ENCODE measurements at regions not wholly inside any gene's neighbourhood (a gene's known extent, or its start where the extent isn't known, plus 50 kb on each side); places are given as distances from the start of the nearest gene placed in this dataset.

DNA sequence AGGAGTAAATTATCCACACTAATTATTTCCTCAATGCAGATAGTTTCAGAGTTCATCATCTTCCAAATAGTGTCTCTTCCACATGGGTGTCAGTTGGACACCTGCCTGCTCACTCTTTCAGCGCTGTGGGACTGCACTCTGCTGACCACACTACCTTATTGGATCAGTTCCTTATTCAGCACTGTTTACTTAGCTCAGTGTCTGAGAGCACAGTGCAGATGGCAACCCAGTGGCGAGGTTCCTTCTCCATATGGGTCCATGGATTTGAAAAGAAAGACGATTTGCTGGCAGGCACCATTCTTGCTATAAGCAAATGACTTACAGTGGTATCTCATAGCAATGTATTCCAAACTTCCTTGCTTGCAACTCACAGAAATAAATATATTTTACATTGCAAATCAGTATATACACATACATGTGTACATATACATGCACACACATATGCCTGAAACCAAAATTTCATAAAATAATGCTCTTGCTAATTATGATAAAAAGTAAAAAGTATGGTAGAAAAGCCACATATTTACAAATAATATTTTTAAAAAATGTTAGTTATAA is 354.8 kb downstream of the INSIG2 start:
- Mint-ChIP-seq H3K4me3 (ENCODE audit: low read depth, unreplicated experiment) (no peak overlapping the region), H3K9me3 (ENCODE audit: low read depth, unreplicated experiment) (peaks cover 5% of the 10 kb centered on the region), H3K27ac (ENCODE audit: unreplicated experiment) (peak overlapping the region; percentile 85), H3K27me3 (ENCODE audit: unreplicated experiment) (no peaks in the 10 kb centered on the region), H3K4me1 (ENCODE audit: low read depth, unreplicated experiment) (peaks cover 22% of the 10 kb centered on the region), H3K36me3 (ENCODE audit: insufficient read depth, unreplicated experiment) (no peaks in the 10 kb centered on the region)
- CTCF ChIA-PET: interaction anchor here (1.0 kb wide), 1 partner anchor 413 kb away, joined by 3 read pairs; no protein-coding TSS in a partner anchor
- no peak for DNase-seq
- TF ChIP-seq, protein P1, sequence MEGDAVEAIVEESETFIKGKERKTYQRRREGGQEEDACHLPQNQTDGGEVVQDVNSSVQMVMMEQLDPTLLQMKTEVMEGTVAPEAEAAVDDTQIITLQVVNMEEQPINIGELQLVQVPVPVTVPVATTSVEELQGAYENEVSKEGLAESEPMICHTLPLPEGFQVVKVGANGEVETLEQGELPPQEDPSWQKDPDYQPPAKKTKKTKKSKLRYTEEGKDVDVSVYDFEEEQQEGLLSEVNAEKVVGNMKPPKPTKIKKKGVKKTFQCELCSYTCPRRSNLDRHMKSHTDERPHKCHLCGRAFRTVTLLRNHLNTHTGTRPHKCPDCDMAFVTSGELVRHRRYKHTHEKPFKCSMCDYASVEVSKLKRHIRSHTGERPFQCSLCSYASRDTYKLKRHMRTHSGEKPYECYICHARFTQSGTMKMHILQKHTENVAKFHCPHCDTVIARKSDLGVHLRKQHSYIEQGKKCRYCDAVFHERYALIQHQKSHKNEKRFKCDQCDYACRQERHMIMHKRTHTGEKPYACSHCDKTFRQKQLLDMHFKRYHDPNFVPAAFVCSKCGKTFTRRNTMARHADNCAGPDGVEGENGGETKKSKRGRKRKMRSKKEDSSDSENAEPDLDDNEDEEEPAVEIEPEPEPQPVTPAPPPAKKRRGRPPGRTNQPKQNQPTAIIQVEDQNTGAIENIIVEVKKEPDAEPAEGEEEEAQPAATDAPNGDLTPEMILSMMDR (IDR thresholded peaks at IDR 0.05; ENCODE audit: unreplicated experiment): no peak
- BruUV-seq (replicated peaks): no TSS peak
- intact Hi-C loops (cut with micrococcal nuclease; ENCODE audit: unreplicated experiment): no loop called here

- Mint-ChIP-seq H3K27ac (ENCODE audit: unreplicated experiment) (no peak overlapping the region), H3K36me3 (ENCODE audit: insufficient read depth, unreplicated experiment) (no peaks in the 10 kb centered on the region), H3K4me3 (ENCODE audit: low read depth, unreplicated experiment) (no peak overlapping the region), H3K9me3 (ENCODE audit: low read depth, unreplicated experiment) (peaks cover 5% of the 10 kb centered on the region), H3K4me1 (ENCODE audit: low read depth, unreplicated experiment) (peaks cover 22% of the 10 kb centered on the region), H3K27me3 (ENCODE audit: unreplicated experiment) (no peaks in the 10 kb centered on the region)
- CTCF ChIA-PET: no interaction called here
- BruUV-seq (replicated peaks): no TSS peak
- TF ChIP-seq, protein P1 (IDR thresholded peaks at IDR 0.05; ENCODE audit: unreplicated experiment): no peak
- DNase-seq: no peak
- intact Hi-C loops (cut with micrococcal nuclease; ENCODE audit: unreplicated experiment): no loop called here
These were observed 353.8 kb downstream of the INSIG2 start for GRCh38 chr2:118442046-118442445.

- DNase-seq: no peak
- TF ChIP-seq, protein P1 (IDR thresholded peaks at IDR 0.05; ENCODE audit: unreplicated experiment): no peak
- no TSS peak for BruUV-seq (replicated peaks)
- intact Hi-C loops (cut with micrococcal nuclease; ENCODE audit: unreplicated experiment): no loop called here
- H3K27ac Mint-ChIP-seq (ENCODE audit: unreplicated experiment): peak overlapping the region; percentile 6
- no peak overlapping the region for H3K4me3 Mint-ChIP-seq (ENCODE audit: low read depth, unreplicated experiment)
- H3K27me3 Mint-ChIP-seq (ENCODE audit: unreplicated experiment): no peaks in the 10 kb centered on the region
- CTCF ChIA-PET: no interaction called here
- H3K4me1 Mint-ChIP-seq (ENCODE audit: low read depth, unreplicated experiment): peaks cover 22% of the 10 kb centered on the region
- H3K36me3 Mint-ChIP-seq (ENCODE audit: insufficient read depth, unreplicated experiment): no peaks in the 10 kb centered on the region
- peaks cover 5% of the 10 kb centered on the region for H3K9me3 Mint-ChIP-seq (ENCODE audit: low read depth, unreplicated experiment)
These were observed 352.3 kb downstream of the INSIG2 start for GRCh38 chr2:118440404-118441098.

- BruUV-seq (replicated peaks): no TSS peak
- Mint-ChIP-seq H3K36me3 (ENCODE audit: insufficient read depth, unreplicated experiment) (no peaks in the 10 kb centered on the region), H3K27ac (ENCODE audit: unreplicated experiment) (no peak overlapping the region), H3K4me3 (ENCODE audit: low read depth, unreplicated experiment) (no peak overlapping the region), H3K9me3 (ENCODE audit: low read depth, unreplicated experiment) (peaks cover 3% of the 10 kb centered on the region), H3K4me1 (ENCODE audit: low read depth, unreplicated experiment) (peaks cover 19% of the 10 kb centered on the region), H3K27me3 (ENCODE audit: unreplicated experiment) (no peaks in the 10 kb centered on the region)
- DNase-seq: no peak
- intact Hi-C loops (cut with micrococcal nuclease; ENCODE audit: unreplicated experiment): no loop called here
- CTCF ChIA-PET: no interaction called here
- TF ChIP-seq, protein P1 (IDR thresholded peaks at IDR 0.05; ENCODE audit: unreplicated experiment): no peak
These were observed 349.2 kb downstream of the INSIG2 start for GRCh38 chr2:118437501-118437900.
